ENCODE measurements at regions not wholly inside any gene's neighbourhood (a gene's known extent, or its start where the extent isn't known, plus 50 kb on each side); places are given as distances from the start of the nearest gene placed in this dataset.

GRCh38 chr5:39799242-39799641 is 374.5 kb upstream of the DAB2 start:
- TF ChIP-seq CTCF (IDR thresholded peaks at IDR 0.05) (no peak), POLR2A (IDR thresholded peaks at IDR 0.05) (no peak)
